WTC11 (cell line): ENCODE measurements at regions not wholly inside any gene's neighbourhood (a gene's known extent, or its start where the extent isn't known, plus 50 kb on each side); places are given as distances from the start of the nearest gene placed in this dataset.

ENCODE experiments used
- ATAC-seq: fragments of 200-7000 bp; cut with Tn5 transposase; 2 replicates; pipeline ENCODE4 v1.10.0; 2021; ENCODE audit warnings: mild to moderate bottlenecking, moderate library complexity
- CTCF ChIA-PET: fragments of 300-600 bp; sonication (Branson Sonifier 250); formaldehyde crosslinking; loops from one replicate; lab custom pipeline; 2021; ENCODE audit warnings: antibody characterized with exemption; lab: Charles Lee
- POLR2A ChIA-PET: fragments of 350-600 bp; sonication (Branson Sonifier 250); formaldehyde crosslinking; loops from one replicate; lab custom pipeline; 2021; ENCODE audit warnings: antibody characterized with exemption; lab: Charles Lee
- DNase-seq: peaks from one replicate; pipeline ENCODE4 v3.0.0; 2021; ENCODE audit warnings: low spot score
- H3K27ac Mint-ChIP-seq: 2 replicates; pipeline ENCODE4 v1.8.0; 2021; ENCODE audit warnings: mixed read lengths
- H3K27me3 Mint-ChIP-seq: 2 replicates; pipeline ENCODE4 v1.8.0; 2021; ENCODE audit warnings: low read depth, mild to moderate bottlenecking, moderate library complexity, mixed read lengths
- H3K36me3 Mint-ChIP-seq: 2 replicates; pipeline ENCODE4 v1.8.0; 2021; ENCODE audit warnings: mixed read lengths
- H3K4me1 Mint-ChIP-seq: 2 replicates; pipeline ENCODE4 v1.8.0; 2022; ENCODE audit warnings: mixed read lengths
- H3K4me3 Mint-ChIP-seq: 2 replicates; pipeline ENCODE4 v1.8.0; 2021; ENCODE audit warnings: mild to moderate bottlenecking, moderate library complexity, mixed read lengths
- H3K9me3 Mint-ChIP-seq: 2 replicates; pipeline ENCODE4 v1.8.0; 2021; ENCODE audit warnings: mixed read lengths
- ATF1 ChIP-seq: sonication (generic); formaldehyde crosslinking; IDR thresholded peaks from 2 replicates; pipeline ENCODE4 v1.8.1; 2023; ENCODE audit warnings: mild to moderate bottlenecking, moderate library complexity, missing genetic modification reagents
- CBFB ChIP-seq: sonication (generic); formaldehyde crosslinking; IDR thresholded peaks from 2 replicates; pipeline ENCODE4 v1.8.1; 2022; ENCODE audit warnings: mild to moderate bottlenecking, low read depth, missing genetic modification reagents
- CDX4 ChIP-seq: fragments of 250-450 bp; sonication (Bioruptor Pico); IDR thresholded peaks from 2 replicates; pipeline ENCODE4 v1.9.0; 2021; ENCODE audit warnings: moderate library complexity, mild to moderate bottlenecking, inconsistent platforms, borderline replicate concordance
- CREB1 ChIP-seq: sonication (generic); formaldehyde crosslinking; IDR thresholded peaks from 2 replicates; pipeline ENCODE4 v1.8.0; 2023; ENCODE audit warnings: mild to moderate bottlenecking, missing genetic modification reagents
- EMX1 ChIP-seq: fragments of 250-450 bp; sonication (Bioruptor Pico); IDR thresholded peaks from 2 replicates; pipeline ENCODE4 v1.8.0; 2021; ENCODE audit warnings: mild to moderate bottlenecking
- ESRRA ChIP-seq: sonication (generic); formaldehyde crosslinking; IDR thresholded peaks from 2 replicates; pipeline ENCODE4 v1.8.1; 2022; ENCODE audit warnings: mild to moderate bottlenecking, missing genetic modification reagents, borderline replicate concordance
- FOXJ3 ChIP-seq: sonication (generic); formaldehyde crosslinking; IDR thresholded peaks from 2 replicates; pipeline ENCODE4 v1.9.0; 2021; ENCODE audit warnings: missing genetic modification reagents, mild to moderate bottlenecking, borderline replicate concordance
- FOXK1 ChIP-seq: sonication (generic); formaldehyde crosslinking; IDR thresholded peaks from 2 replicates; pipeline ENCODE4 v1.8.0; 2022; ENCODE audit warnings: mild to moderate bottlenecking, moderate library complexity, missing genetic modification reagents
- IRF2 ChIP-seq: sonication (generic); formaldehyde crosslinking; IDR thresholded peaks from 2 replicates; pipeline ENCODE4 v1.8.0; 2022; ENCODE audit warnings: low read depth, missing genetic modification reagents, borderline replicate concordance
- JAZF1 ChIP-seq: fragments of 250-450 bp; sonication (Bioruptor Pico); IDR thresholded peaks from 2 replicates; pipeline ENCODE4 v1.9.0; 2021; ENCODE audit warnings: moderate library complexity, mild to moderate bottlenecking, inconsistent platforms
- NFATC4 ChIP-seq: fragments of 250-450 bp; sonication (Bioruptor Pico); IDR thresholded peaks from 2 replicates; pipeline ENCODE4 v1.9.0; 2021; ENCODE audit warnings: mild to moderate bottlenecking
- OVOL2 ChIP-seq: fragments of 250-450 bp; sonication (Bioruptor Pico); IDR thresholded peaks from 2 replicates; pipeline ENCODE4 v1.9.0; 2021; ENCODE audit warnings: mild to moderate bottlenecking, borderline replicate concordance
- RORB ChIP-seq: fragments of 250-450 bp; sonication (Bioruptor Pico); IDR thresholded peaks from 2 replicates; pipeline ENCODE4 v1.9.0; 2021; ENCODE audit warnings: mild to moderate bottlenecking
- SMAD3 ChIP-seq: sonication (generic); formaldehyde crosslinking; IDR thresholded peaks from 2 replicates; pipeline ENCODE4 v1.8.0; 2022; ENCODE audit warnings: missing genetic modification reagents, mild to moderate bottlenecking, borderline replicate concordance
- SMAD4 ChIP-seq: sonication (generic); formaldehyde crosslinking; IDR thresholded peaks from 2 replicates; pipeline ENCODE4 v1.8.0; 2022; ENCODE audit warnings: mild to moderate bottlenecking, missing genetic modification reagents
- TEAD4 ChIP-seq: sonication (generic); formaldehyde crosslinking; IDR thresholded peaks from 2 replicates; pipeline ENCODE4 v1.8.0; 2022; ENCODE audit warnings: mild to moderate bottlenecking, missing genetic modification reagents
- ZBTB21 ChIP-seq: sonication (generic); formaldehyde crosslinking; IDR thresholded peaks from 2 replicates; pipeline ENCODE4 v1.8.1; 2023; ENCODE audit warnings: mild to moderate bottlenecking, missing genetic modification reagents, borderline replicate concordance
- ZNF317 ChIP-seq: sonication (generic); formaldehyde crosslinking; IDR thresholded peaks from 2 replicates; pipeline ENCODE4 v1.8.1; 2023; ENCODE audit warnings: low read depth, mild to moderate bottlenecking, moderate library complexity, missing genetic modification reagents, borderline replicate concordance
- ZNF396 ChIP-seq: fragments of 250-450 bp; sonication (Bioruptor Pico); IDR thresholded peaks from 2 replicates; pipeline ENCODE4 v1.8.0; 2021; ENCODE audit warnings: mild to moderate bottlenecking, moderate library complexity, borderline replicate concordance
- ZNF423 ChIP-seq: fragments of 250-450 bp; sonication (Bioruptor Pico); IDR thresholded peaks from 2 replicates; pipeline ENCODE4 v2.1.2; 2022; ENCODE audit warnings: mild to moderate bottlenecking, moderate library complexity
- ZNF671 ChIP-seq: fragments of 250-450 bp; sonication (Bioruptor Pico); IDR thresholded peaks from 2 replicates; pipeline ENCODE4 v1.8.0; 2021; ENCODE audit warnings: mild to moderate bottlenecking
- TF ChIP-seq, protein P1 (sequence below): sonication (generic); formaldehyde crosslinking; conservative IDR thresholded peaks from 2 replicates; pipeline ENCODE4 v1.8.1; 2023; ENCODE audit warnings: mild to moderate bottlenecking, low read depth, missing genetic modification reagents, moderate library complexity
- TF ChIP-seq, protein P2 (sequence below): sonication (generic); formaldehyde crosslinking; IDR thresholded peaks from 2 replicates; pipeline ENCODE4 v1.8.0; 2023; ENCODE audit warnings: missing genetic modification reagents, mild to moderate bottlenecking, borderline replicate concordance
- TF ChIP-seq, protein P3 (sequence below): sonication (generic); formaldehyde crosslinking; IDR thresholded peaks from 2 replicates; pipeline ENCODE4 v1.8.1; 2022; ENCODE audit warnings: missing genetic modification reagents, borderline replicate concordance

DNA sequence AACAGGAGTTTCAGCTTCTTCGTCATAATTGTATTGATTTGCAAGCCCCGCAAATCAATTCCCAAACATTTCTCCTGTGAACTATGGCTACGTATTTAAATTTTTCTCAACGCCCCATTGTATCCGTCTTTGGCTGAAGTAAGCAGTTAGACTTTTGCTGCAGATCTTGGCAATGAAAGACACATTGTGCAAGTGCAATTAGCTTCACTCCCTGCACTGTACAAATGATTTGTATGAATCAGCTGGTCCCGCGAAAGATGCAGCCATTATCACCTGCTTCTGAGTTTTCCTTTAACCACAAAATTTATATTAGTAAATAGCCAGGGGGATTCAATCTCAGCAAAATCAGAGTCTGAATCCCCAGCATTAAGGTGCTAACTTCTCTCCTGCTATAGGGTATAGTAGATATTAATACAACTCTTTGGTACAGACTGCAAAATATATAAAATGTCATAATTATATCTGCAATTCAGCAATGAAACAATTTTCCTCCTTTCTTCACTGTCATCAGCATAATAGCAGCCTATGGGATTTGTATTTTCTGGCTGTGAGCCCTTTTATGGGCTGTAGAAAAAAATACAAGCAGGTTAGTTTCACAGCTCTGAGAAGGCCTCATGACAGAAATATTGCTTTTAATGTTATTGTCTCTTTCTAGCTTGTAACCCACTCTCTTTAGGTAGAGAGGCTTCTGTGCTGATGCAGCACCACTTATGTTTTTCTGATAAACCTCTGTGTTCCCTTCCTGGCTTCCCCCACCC lies 68.4 kb upstream of the SMARCA2 start:
- ATAC-seq (no peak), DNase-seq (no peak)
- TF ChIP-seq ZBTB21 (no peak), ZNF396 (no peak), FOXK1 (CRISPR knock-in tag) (no peak), CDX4 (CRISPR knock-in tag) (no peak), TEAD4 (CRISPR knock-in tag) (no peak), CREB1 (CRISPR knock-in tag) (no peak), FOXJ3 (CRISPR knock-in tag) (no peak), ATF1 (CRISPR knock-in tag) (no peak), EMX1 (CRISPR knock-in tag) (no peak), ESRRA (CRISPR knock-in tag) (no peak), ZNF317 (no peak), NFATC4 (CRISPR knock-in tag) (no peak), SMAD3 (CRISPR knock-in tag) (no peak), IRF2 (CRISPR knock-in tag) (no peak), CBFB (CRISPR knock-in tag) (no peak), ZNF671 (CRISPR knock-in tag) (no peak)
- TF ChIP-seq, protein P1, sequence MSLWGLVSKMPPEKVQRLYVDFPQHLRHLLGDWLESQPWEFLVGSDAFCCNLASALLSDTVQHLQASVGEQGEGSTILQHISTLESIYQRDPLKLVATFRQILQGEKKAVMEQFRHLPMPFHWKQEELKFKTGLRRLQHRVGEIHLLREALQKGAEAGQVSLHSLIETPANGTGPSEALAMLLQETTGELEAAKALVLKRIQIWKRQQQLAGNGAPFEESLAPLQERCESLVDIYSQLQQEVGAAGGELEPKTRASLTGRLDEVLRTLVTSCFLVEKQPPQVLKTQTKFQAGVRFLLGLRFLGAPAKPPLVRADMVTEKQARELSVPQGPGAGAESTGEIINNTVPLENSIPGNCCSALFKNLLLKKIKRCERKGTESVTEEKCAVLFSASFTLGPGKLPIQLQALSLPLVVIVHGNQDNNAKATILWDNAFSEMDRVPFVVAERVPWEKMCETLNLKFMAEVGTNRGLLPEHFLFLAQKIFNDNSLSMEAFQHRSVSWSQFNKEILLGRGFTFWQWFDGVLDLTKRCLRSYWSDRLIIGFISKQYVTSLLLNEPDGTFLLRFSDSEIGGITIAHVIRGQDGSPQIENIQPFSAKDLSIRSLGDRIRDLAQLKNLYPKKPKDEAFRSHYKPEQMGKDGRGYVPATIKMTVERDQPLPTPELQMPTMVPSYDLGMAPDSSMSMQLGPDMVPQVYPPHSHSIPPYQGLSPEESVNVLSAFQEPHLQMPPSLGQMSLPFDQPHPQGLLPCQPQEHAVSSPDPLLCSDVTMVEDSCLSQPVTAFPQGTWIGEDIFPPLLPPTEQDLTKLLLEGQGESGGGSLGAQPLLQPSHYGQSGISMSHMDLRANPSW (CRISPR knock-in tag) = no peak
- TF ChIP-seq, protein P2, sequence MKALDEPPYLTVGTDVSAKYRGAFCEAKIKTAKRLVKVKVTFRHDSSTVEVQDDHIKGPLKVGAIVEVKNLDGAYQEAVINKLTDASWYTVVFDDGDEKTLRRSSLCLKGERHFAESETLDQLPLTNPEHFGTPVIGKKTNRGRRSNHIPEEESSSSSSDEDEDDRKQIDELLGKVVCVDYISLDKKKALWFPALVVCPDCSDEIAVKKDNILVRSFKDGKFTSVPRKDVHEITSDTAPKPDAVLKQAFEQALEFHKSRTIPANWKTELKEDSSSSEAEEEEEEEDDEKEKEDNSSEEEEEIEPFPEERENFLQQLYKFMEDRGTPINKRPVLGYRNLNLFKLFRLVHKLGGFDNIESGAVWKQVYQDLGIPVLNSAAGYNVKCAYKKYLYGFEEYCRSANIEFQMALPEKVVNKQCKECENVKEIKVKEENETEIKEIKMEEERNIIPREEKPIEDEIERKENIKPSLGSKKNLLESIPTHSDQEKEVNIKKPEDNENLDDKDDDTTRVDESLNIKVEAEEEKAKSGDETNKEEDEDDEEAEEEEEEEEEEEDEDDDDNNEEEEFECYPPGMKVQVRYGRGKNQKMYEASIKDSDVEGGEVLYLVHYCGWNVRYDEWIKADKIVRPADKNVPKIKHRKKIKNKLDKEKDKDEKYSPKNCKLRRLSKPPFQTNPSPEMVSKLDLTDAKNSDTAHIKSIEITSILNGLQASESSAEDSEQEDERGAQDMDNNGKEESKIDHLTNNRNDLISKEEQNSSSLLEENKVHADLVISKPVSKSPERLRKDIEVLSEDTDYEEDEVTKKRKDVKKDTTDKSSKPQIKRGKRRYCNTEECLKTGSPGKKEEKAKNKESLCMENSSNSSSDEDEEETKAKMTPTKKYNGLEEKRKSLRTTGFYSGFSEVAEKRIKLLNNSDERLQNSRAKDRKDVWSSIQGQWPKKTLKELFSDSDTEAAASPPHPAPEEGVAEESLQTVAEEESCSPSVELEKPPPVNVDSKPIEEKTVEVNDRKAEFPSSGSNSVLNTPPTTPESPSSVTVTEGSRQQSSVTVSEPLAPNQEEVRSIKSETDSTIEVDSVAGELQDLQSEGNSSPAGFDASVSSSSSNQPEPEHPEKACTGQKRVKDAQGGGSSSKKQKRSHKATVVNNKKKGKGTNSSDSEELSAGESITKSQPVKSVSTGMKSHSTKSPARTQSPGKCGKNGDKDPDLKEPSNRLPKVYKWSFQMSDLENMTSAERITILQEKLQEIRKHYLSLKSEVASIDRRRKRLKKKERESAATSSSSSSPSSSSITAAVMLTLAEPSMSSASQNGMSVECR (CRISPR knock-in tag) = no peak
- H3K4me3 Mint-ChIP-seq = no peak overlapping the region
- 0 out of 2 replicates have a peak, but pooled peaks cover 5% of the 10 kb centered on the region for H3K4me1 Mint-ChIP-seq
- H3K9me3 Mint-ChIP-seq = no peaks in the 10 kb centered on the region
- H3K36me3 Mint-ChIP-seq = no peaks in the 10 kb centered on the region
- no peaks in the 10 kb centered on the region for H3K27me3 Mint-ChIP-seq
- ChIA-PET POLR2A (no interaction called here), CTCF (no interaction called here)
- no peak overlapping the region for H3K27ac Mint-ChIP-seq

GRCh38 chr9:1947438-1947837 lies 67.7 kb upstream of the SMARCA2 start:
- ATAC-seq = no peak
- CTCF ChIA-PET = no interaction called here
- TF ChIP-seq ZBTB21 = no peak
- no peak for TF ChIP-seq JAZF1 (CRISPR knock-in tag)
- TF ChIP-seq ZNF423 (CRISPR knock-in tag) = no peak
- no peak for TF ChIP-seq SMAD4 (CRISPR knock-in tag)
- no peak for TF ChIP-seq OVOL2 (CRISPR knock-in tag)
- no peak for TF ChIP-seq ESRRA (CRISPR knock-in tag)
- TF ChIP-seq, protein P3, sequence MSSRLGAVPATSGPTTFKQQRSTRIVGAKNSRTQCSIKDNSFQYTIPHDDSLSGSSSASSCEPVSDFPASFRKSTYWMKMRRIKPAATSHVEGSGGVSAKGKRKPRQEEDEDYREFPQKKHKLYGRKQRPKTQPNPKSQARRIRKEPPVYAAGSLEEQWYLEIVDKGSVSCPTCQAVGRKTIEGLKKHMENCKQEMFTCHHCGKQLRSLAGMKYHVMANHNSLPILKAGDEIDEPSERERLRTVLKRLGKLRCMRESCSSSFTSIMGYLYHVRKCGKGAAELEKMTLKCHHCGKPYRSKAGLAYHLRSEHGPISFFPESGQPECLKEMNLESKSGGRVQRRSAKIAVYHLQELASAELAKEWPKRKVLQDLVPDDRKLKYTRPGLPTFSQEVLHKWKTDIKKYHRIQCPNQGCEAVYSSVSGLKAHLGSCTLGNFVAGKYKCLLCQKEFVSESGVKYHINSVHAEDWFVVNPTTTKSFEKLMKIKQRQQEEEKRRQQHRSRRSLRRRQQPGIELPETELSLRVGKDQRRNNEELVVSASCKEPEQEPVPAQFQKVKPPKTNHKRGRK (CRISPR knock-in tag) = no peak
- TF ChIP-seq RORB (CRISPR knock-in tag) = no peak
- no peaks in the 10 kb centered on the region for H3K36me3 Mint-ChIP-seq
- H3K4me3 Mint-ChIP-seq = no peak overlapping the region
- H3K27me3 Mint-ChIP-seq = no peaks in the 10 kb centered on the region
- H3K4me1 Mint-ChIP-seq = 0 out of 2 replicates have a peak, but pooled peaks cover 5% of the 10 kb centered on the region
- H3K27ac Mint-ChIP-seq = no peak overlapping the region
- POLR2A ChIA-PET = no interaction called here
- H3K9me3 Mint-ChIP-seq = no peaks in the 10 kb centered on the region
- DNase-seq = no peak
